Caki2 (cell line): ENCODE measurements at regions not wholly inside any gene's neighbourhood (a gene's known extent, or its start where the extent isn't known, plus 50 kb on each side); places are given as distances from the start of the nearest gene placed in this dataset.

ENCODE experiments used
- DNase-seq: peaks from one replicate; pipeline ENCODE4 v3.0.0-alpha.2; 2015; ENCODE audit warnings: low read depth
- in situ Hi-C: cut with HindIII; loops from 2 replicates; pipeline ENCODE4 v1.10.0; 2016; ENCODE audit warnings: low sequenced_read_pairs, low pct_unique_long_range_greater_than_20kb, mixed read lengths

- no peak for DNase-seq
- in situ Hi-C loops, result no loop called here
Measured at GRCh38 chr4:123312951-123313592, 83.5 kb upstream of the SPRY1 start.

GRCh38 chr4:123315617-123316016, 81.0 kb upstream of the SPRY1 start:
- peak; percentile 2 for DNase-seq
- in situ Hi-C loops, result no loop called here

GRCh38 chr4:123317211-123317610, 79.4 kb upstream of the SPRY1 start:
- in situ Hi-C loops, result no loop called here
- DNase-seq, result no peak

GRCh38 chr4:123319639-123320038, 77.0 kb upstream of the SPRY1 start:
- in situ Hi-C loops, result no loop called here

GRCh38 chr4:123323998-123324397, 72.6 kb upstream of the SPRY1 start:
- in situ Hi-C loops, result no loop called here
- no peak for DNase-seq

More at GRCh38 chr4:123319639-123320038, 77.0 kb upstream of the SPRY1 start:
- DNase-seq, result no peak

- no peak for DNase-seq
- in situ Hi-C loops, result no loop called here
Measured at GRCh38 chr4:123325241-123325681, 71.3 kb upstream of the SPRY1 start.

GRCh38 chr4:123327346-123327745, 69.2 kb upstream of the SPRY1 start:
- in situ Hi-C loops, result no loop called here
- DNase-seq, result no peak

- in situ Hi-C loops, result no loop called here
- DNase-seq, result no peak
Measured at GRCh38 chr4:123327846-123328429, 68.7 kb upstream of the SPRY1 start.

- in situ Hi-C loops, result no loop called here
Measured at GRCh38 chr4:123338715-123339114, 57.9 kb upstream of the SPRY1 start.

GRCh38 chr4:123339507-123340380, 56.9 kb upstream of the SPRY1 start:
- no peak for DNase-seq
- in situ Hi-C loops, result no loop called here

More at GRCh38 chr4:123338715-123339114, 57.9 kb upstream of the SPRY1 start:
- DNase-seq, result no peak

GRCh38 chr4:123340381-123340701, 56.3 kb upstream of the SPRY1 start:
- DNase-seq, result peak; percentile 20
- in situ Hi-C loops, result no loop called here

- DNase-seq, result no peak
- in situ Hi-C loops, result no loop called here
Measured at GRCh38 chr4:123342498-123342897, 54.1 kb upstream of the SPRY1 start.

- in situ Hi-C loops, result no loop called here
- DNase-seq, result no peak
Measured at GRCh38 chr4:123343400-123344041, 53.1 kb upstream of the SPRY1 start.

- no peak for DNase-seq
- in situ Hi-C loops, result no loop called here
Measured at GRCh38 chr4:123345137-123345934, 51.3 kb upstream of the SPRY1 start.

- in situ Hi-C loops, result no loop called here
- DNase-seq, result no peak
Measured at GRCh38 chr4:123345935-123346300, 50.7 kb upstream of the SPRY1 start.

GRCh38 chr4:123346330-123346940, 50.2 kb upstream of the SPRY1 start:
- in situ Hi-C loops, result no loop called here

More at GRCh38 chr4:123346330-123346940, 50.2 kb upstream of the SPRY1 start:
- DNase-seq, result no peak
